ENCODE measurements at regions not wholly inside any gene's neighbourhood (a gene's known extent, or its start where the extent isn't known, plus 50 kb on each side); places are given as distances from the start of the nearest gene placed in this dataset.

DNA sequence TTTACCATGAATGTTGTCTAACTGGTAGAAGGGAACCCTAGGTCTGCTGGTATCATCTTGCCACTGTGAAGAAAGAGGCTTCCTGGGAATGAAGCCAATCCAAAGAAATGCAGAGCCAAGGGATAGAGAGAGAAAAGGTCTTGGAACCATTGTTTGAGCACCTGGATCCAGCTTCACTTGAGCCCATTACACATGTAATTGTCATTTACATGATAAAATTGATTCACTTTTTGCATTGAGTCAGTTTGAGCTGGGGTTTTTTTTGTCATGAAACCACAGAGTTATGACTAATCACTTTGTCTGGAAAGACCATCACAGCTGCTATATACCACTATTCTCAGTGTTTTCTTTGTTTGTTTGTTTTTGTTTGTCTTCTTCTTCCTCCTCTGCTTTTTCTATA is 112.3 kb downstream of the CBLN4 start:
- TF ChIP-seq, protein P1, sequence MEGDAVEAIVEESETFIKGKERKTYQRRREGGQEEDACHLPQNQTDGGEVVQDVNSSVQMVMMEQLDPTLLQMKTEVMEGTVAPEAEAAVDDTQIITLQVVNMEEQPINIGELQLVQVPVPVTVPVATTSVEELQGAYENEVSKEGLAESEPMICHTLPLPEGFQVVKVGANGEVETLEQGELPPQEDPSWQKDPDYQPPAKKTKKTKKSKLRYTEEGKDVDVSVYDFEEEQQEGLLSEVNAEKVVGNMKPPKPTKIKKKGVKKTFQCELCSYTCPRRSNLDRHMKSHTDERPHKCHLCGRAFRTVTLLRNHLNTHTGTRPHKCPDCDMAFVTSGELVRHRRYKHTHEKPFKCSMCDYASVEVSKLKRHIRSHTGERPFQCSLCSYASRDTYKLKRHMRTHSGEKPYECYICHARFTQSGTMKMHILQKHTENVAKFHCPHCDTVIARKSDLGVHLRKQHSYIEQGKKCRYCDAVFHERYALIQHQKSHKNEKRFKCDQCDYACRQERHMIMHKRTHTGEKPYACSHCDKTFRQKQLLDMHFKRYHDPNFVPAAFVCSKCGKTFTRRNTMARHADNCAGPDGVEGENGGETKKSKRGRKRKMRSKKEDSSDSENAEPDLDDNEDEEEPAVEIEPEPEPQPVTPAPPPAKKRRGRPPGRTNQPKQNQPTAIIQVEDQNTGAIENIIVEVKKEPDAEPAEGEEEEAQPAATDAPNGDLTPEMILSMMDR (conservative IDR thresholded peaks at IDR 0.05), result no peak
- no peak for TF ChIP-seq EZH2 (IDR thresholded peaks at IDR 0.05; ENCODE audit: low read depth)

Data from PC-9 (cell line).